Panc1 (cell line): ENCODE measurements at regions not wholly inside any gene's neighbourhood (a gene's known extent, or its start where the extent isn't known, plus 50 kb on each side); places are given as distances from the start of the nearest gene placed in this dataset.

Experiments
- POLR2AphosphoS5 ChIP-seq: IDR thresholded peaks from 2 replicates; pipeline ENCODE4 v1.6.1; 2012; ENCODE audit warnings: mild to moderate bottlenecking, low read depth, low read length, moderate library complexity
- TF ChIP-seq, protein P1 (sequence below): fragments of 450-650 bp; IDR thresholded peaks from 2 replicates; pipeline ENCODE4 v1.5.1; 2017; ENCODE audit warnings: mild to moderate bottlenecking

GRCh38 chr5:21581508-21581907 lies 1271.6 kb downstream of the CDH12 start:
- TF ChIP-seq, protein P1, sequence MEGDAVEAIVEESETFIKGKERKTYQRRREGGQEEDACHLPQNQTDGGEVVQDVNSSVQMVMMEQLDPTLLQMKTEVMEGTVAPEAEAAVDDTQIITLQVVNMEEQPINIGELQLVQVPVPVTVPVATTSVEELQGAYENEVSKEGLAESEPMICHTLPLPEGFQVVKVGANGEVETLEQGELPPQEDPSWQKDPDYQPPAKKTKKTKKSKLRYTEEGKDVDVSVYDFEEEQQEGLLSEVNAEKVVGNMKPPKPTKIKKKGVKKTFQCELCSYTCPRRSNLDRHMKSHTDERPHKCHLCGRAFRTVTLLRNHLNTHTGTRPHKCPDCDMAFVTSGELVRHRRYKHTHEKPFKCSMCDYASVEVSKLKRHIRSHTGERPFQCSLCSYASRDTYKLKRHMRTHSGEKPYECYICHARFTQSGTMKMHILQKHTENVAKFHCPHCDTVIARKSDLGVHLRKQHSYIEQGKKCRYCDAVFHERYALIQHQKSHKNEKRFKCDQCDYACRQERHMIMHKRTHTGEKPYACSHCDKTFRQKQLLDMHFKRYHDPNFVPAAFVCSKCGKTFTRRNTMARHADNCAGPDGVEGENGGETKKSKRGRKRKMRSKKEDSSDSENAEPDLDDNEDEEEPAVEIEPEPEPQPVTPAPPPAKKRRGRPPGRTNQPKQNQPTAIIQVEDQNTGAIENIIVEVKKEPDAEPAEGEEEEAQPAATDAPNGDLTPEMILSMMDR = no peak
- TF ChIP-seq POLR2AphosphoS5 = no peak
